CD4-positive, CD25-positive, alpha-beta regulatory T cell (primary cell): ENCODE measurements at regions not wholly inside any gene's neighbourhood (a gene's known extent, or its start where the extent isn't known, plus 50 kb on each side); places are given as distances from the start of the nearest gene placed in this dataset.
"Not testable (repeated sequence)": the region's sequence is repeated elsewhere in the genome, so short reads cannot be mapped to it uniquely, and the experiment has no call there.

Experiments used
- ATAC-seq, 2 donors: fragments of 150-1000 bp; cut with Tn5 transposase; one replicate each; pipeline ENCODE4 v1.10.0; 2021; ENCODE audit warnings: low read depth in 2 of 2, moderate number of reproducible peaks in 2 of 2, moderate library complexity in 1 of 2
- DNase-seq, 3 donors: peaks; one replicate each; pipeline versions ENCODE4 v3.0.0 to v3.0.0-alpha.2; 2012 to 2022; ENCODE audit warnings: mixed read lengths in 1 of 3
- H3K27ac ChIP-seq: one replicate; pipeline ENCODE4 v1.7.0; 2013; ENCODE audit warnings: mild to moderate bottlenecking, low read length; ENCODE audit not compliant: insufficient read depth, poor library complexity, severe bottlenecking
- H3K27me3 ChIP-seq: one replicate; pipeline ENCODE4 v1.7.0; 2013; ENCODE audit warnings: low read length; ENCODE audit not compliant: control insufficient read depth, insufficient read depth
- H3K36me3 ChIP-seq: one replicate; pipeline ENCODE4 v1.7.0; 2013; ENCODE audit warnings: mild to moderate bottlenecking, low read length, moderate library complexity; ENCODE audit not compliant: control insufficient read depth, insufficient read depth
- H3K4me1 ChIP-seq: 2 replicates; pipeline ENCODE4 v1.7.0; 2013; ENCODE audit warnings: mild to moderate bottlenecking, low read length; ENCODE audit not compliant: insufficient read depth, control insufficient read depth, poor library complexity, severe bottlenecking
- H3K4me3 ChIP-seq: one replicate; pipeline ENCODE4 v1.7.0; 2013; ENCODE audit warnings: low read depth, mild to moderate bottlenecking, low read length, moderate library complexity
- H3K9me3 ChIP-seq, 2 experiments: 1 replicate in 1 of 2; 2 replicates in 1 of 2; pipeline ENCODE4 v1.7.0; 2013; ENCODE audit warnings: low read length in 2 of 2, mild to moderate bottlenecking in 1 of 2, moderate library complexity in 1 of 2; ENCODE audit not compliant: control insufficient read depth in 2 of 2
- H3K27ac Mint-ChIP-seq, 3 donors: one replicate each; pipeline ENCODE4 v1.8.0; 2020 to 2022; ENCODE audit warnings: mild to moderate bottlenecking in 3 of 3, mixed read lengths in 3 of 3, moderate library complexity in 2 of 3
- H3K27me3 Mint-ChIP-seq: one replicate; pipeline ENCODE4 v1.8.0; 2022; ENCODE audit warnings: mild to moderate bottlenecking, mixed read lengths
- H3K36me3 Mint-ChIP-seq: one replicate; pipeline ENCODE4 v1.8.0; 2020; ENCODE audit warnings: mixed read lengths
- H3K4me1 Mint-ChIP-seq, 4 donors: one replicate each; pipeline ENCODE4 v1.8.0; 2020 to 2022; ENCODE audit warnings: mixed read lengths in 4 of 4, mild to moderate bottlenecking in 1 of 4
- H3K4me3 Mint-ChIP-seq, 4 donors: one replicate each; pipeline ENCODE4 v1.8.0; 2020 to 2022; ENCODE audit warnings: mild to moderate bottlenecking in 4 of 4, mixed read lengths in 4 of 4, moderate library complexity in 3 of 4
- H3K9me3 Mint-ChIP-seq, 7 donors: one replicate each; pipeline ENCODE4 v1.8.0; 2020 to 2022; ENCODE audit warnings: mixed read lengths in 7 of 7, mild to moderate bottlenecking in 3 of 7, moderate library complexity in 2 of 7

DNA sequence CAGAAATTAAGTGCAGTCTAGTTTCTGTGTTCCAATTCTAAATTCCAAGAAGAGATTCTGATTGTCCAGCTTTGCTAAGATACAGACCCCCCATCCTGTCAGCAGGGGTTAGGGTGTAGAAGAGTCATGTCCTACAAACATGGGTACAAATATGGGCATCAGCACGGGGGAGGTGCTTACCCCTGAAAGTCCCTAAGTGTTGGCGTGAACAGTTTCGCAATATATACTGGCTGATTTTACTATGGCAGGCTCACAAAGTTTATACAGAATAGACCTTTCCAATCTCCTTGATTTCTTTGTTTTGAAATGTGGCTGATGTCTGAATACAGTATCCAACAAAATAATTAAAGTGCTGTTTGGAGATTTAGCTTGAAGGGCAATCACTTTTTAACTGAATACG, 71.6 kb upstream of the PPM1H start:
- no peaks in the 10 kb centered on the region for H3K9me3 ChIP-seq
- H3K27me3 ChIP-seq: no peaks in the 10 kb centered on the region
- H3K4me3 ChIP-seq: no peak overlapping the region
- H3K4me3 Mint-ChIP-seq: no peak overlapping the region
- H3K4me1 ChIP-seq: no peaks in the 10 kb centered on the region
- H3K9me3 Mint-ChIP-seq: peaks cover 0 to 4% (median 0%) of the 10 kb centered on the region in 7 donors
- H3K36me3 Mint-ChIP-seq: no peaks in the 10 kb centered on the region
- H3K27me3 Mint-ChIP-seq: no peaks in the 10 kb centered on the region
- no peak overlapping the region for H3K27ac Mint-ChIP-seq
- ATAC-seq (no peak), DNase-seq (no peak)
- H3K27ac ChIP-seq: no peak overlapping the region
- H3K36me3 ChIP-seq: no peaks in the 10 kb centered on the region
- no peaks in the 10 kb centered on the region for H3K4me1 Mint-ChIP-seq

- H3K36me3 Mint-ChIP-seq: no peaks in the 10 kb centered on the region
- no peak overlapping the region for H3K27ac Mint-ChIP-seq
- no peaks in the 10 kb centered on the region for H3K9me3 ChIP-seq
Measured at GRCh38 chr12:63005382-63005781, 70.4 kb upstream of the PPM1H start.

DNA sequence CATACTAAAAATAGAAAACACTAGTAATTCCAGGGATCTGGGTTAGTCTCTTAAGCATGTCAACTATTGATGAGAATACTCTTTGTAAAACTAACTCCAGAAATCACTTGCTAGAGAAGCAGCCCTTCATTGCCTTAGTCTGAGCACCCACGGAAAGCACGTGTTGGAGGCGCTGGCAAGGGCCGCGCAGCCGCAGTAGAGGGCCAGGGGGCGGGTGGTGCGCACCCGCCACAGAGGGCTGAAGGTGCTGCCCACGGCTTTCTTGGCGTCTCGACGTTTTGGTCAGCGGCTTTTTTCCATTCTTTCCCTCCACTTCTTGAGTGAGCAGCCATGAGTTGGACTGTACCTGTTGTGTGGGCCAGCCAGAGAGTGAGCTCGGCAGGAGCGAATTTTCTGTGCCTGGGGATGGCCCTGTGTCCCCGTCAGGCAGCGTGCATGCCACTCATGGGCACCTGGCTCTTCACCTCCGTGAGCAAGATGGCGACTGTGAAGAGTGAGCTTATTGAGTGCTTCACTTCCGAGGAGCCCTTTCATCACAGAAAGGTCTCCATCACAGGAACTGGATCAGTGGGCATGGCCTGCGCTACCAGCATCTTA, 68.4 kb upstream of the PPM1H start:
- Histone ChIP-seq H3K4me3 (no peak overlapping the region), H3K9me3 (no peaks in the 10 kb centered on the region), H3K27ac (no peak overlapping the region), H3K4me1 (no peaks in the 10 kb centered on the region), H3K27me3 (no peaks in the 10 kb centered on the region), H3K36me3 (no peaks in the 10 kb centered on the region)
- Mint-ChIP-seq H3K36me3 (no peaks in the 10 kb centered on the region), H3K4me3 (no peak overlapping the region), H3K27ac (no peak overlapping the region), H3K9me3 (peaks cover 0 to 6% (median 0%) of the 10 kb centered on the region in 7 donors), H3K27me3 (no peaks in the 10 kb centered on the region), H3K4me1 (no peaks in the 10 kb centered on the region)
- DNase-seq (no peak), ATAC-seq (no peak)

More at GRCh38 chr12:63005382-63005781, 70.4 kb upstream of the PPM1H start:
- Histone ChIP-seq H3K27me3 (no peaks in the 10 kb centered on the region), H3K4me3 (no peak overlapping the region), H3K27ac (no peak overlapping the region), H3K36me3 (no peaks in the 10 kb centered on the region), H3K4me1 (no peaks in the 10 kb centered on the region)
- no peak for ATAC-seq
- H3K4me1 Mint-ChIP-seq: no peaks in the 10 kb centered on the region
- no peaks in the 10 kb centered on the region for H3K27me3 Mint-ChIP-seq
- H3K4me3 Mint-ChIP-seq: no peak overlapping the region
- peaks cover 0 to 4% (median 0%) of the 10 kb centered on the region in 7 donors for H3K9me3 Mint-ChIP-seq
- DNase-seq: no peak

DNA sequence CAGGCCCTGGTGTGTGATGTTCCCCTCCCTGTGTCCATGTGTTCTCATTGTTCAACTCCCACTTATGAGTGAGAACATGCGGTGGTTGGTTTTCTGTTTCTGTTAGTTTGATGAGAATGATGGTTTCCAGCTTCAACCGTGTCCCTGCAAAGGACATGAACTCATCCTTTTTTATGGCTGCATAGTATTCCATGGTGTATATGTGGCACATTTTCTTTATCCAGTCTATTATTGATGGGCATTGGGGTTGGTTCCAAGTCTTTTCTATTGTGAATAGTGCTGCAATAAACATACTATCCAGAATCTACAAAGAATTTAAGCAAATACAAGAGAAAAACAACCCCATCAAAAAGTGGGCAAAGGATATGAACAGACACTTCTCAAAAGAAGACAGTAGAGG, 67.1 kb upstream of the PPM1H start:
- not testable (repeated sequence) for H3K27ac ChIP-seq, H3K4me3 Mint-ChIP-seq, H3K27me3 ChIP-seq, DNase-seq, H3K36me3 Mint-ChIP-seq, H3K36me3 ChIP-seq, ATAC-seq, H3K9me3 Mint-ChIP-seq, H3K4me1 ChIP-seq, H3K4me1 Mint-ChIP-seq, H3K4me3 ChIP-seq, H3K9me3 ChIP-seq, H3K27me3 Mint-ChIP-seq, H3K27ac Mint-ChIP-seq

DNA sequence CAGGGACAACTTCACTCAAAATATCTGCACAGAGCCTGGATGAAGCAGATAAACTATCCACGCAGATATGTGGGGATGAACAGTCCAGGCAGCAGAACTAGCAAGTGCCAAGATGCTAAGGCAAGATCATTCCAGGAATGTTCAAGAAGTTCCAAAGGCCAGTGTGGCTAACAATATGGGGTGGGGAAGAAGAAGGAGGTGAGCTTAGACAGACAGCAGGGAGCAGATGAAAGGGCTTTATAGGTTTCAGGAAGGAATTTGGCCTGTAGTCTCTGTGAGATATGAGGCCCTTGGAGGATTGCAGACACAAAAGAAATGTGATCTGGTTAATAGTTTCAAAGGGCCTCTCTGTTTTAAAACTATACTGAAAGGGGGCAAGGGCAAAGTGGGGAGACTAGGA, 63.5 kb upstream of the PPM1H start:
- no peaks in the 10 kb centered on the region for H3K27me3 ChIP-seq
- DNase-seq: no peak
- H3K4me3 ChIP-seq: no peak overlapping the region
- Mint-ChIP-seq H3K4me3 (no peak overlapping the region), H3K27me3 (peaks cover 1% of the 10 kb centered on the region), H3K36me3 (no peaks in the 10 kb centered on the region), H3K27ac (no peak overlapping the region), H3K9me3 (peaks cover 0 to 4% (median 0%) of the 10 kb centered on the region in 7 donors), H3K4me1 (no peaks in the 10 kb centered on the region)
- H3K9me3 ChIP-seq: no peaks in the 10 kb centered on the region
- no peak overlapping the region for H3K27ac ChIP-seq
- no peaks in the 10 kb centered on the region for H3K36me3 ChIP-seq
- no peak for ATAC-seq
- H3K4me1 ChIP-seq: no peaks in the 10 kb centered on the region

- DNase-seq (no peak), ATAC-seq (no peak)
- Mint-ChIP-seq H3K4me1 (no peaks in the 10 kb centered on the region), H3K27ac (no peak overlapping the region), H3K9me3 (peaks cover 0 to 9% (median 2%) of the 10 kb centered on the region in 7 donors), H3K4me3 (no peak overlapping the region), H3K36me3 (no peaks in the 10 kb centered on the region), H3K27me3 (peaks cover 5% of the 10 kb centered on the region)
- Histone ChIP-seq H3K4me3 (no peak overlapping the region), H3K27ac (no peak overlapping the region), H3K36me3 (no peaks in the 10 kb centered on the region), H3K4me1 (no peaks in the 10 kb centered on the region), H3K9me3 (no peaks in the 10 kb centered on the region), H3K27me3 (no peaks in the 10 kb centered on the region)
Measured at GRCh38 chr12:62995097-62995496, 60.1 kb upstream of the PPM1H start.

- H3K4me3 ChIP-seq: no peak overlapping the region
- H3K27me3 ChIP-seq: no peaks in the 10 kb centered on the region
- H3K4me1 ChIP-seq: no peaks in the 10 kb centered on the region
- DNase-seq (no peak), ATAC-seq (no peak)
- no peaks in the 10 kb centered on the region for H3K36me3 Mint-ChIP-seq
- H3K27ac ChIP-seq: no peak overlapping the region
- no peak overlapping the region for H3K27ac Mint-ChIP-seq
- H3K4me3 Mint-ChIP-seq: no peak overlapping the region
- H3K4me1 Mint-ChIP-seq: no peaks in the 10 kb centered on the region
- no peaks in the 10 kb centered on the region for H3K36me3 ChIP-seq
- no peaks in the 10 kb centered on the region for H3K27me3 Mint-ChIP-seq
- H3K9me3 ChIP-seq: no peaks in the 10 kb centered on the region
- peaks cover 0 to 8% (median 4%) of the 10 kb centered on the region in 7 donors for H3K9me3 Mint-ChIP-seq
Measured at GRCh38 chr12:62986844-62987243, 51.9 kb upstream of the PPM1H start.
